Karpas-422 (cell line): ENCODE measurements at regions not wholly inside any gene's neighbourhood (a gene's known extent, or its start where the extent isn't known, plus 50 kb on each side); places are given as distances from the start of the nearest gene placed in this dataset.
"Not testable (repeated sequence)": the region's sequence is repeated elsewhere in the genome, so short reads cannot be mapped to it uniquely, and the experiment has no call there.

Experiments used
- DNase-seq: peaks from one replicate; pipeline ENCODE4 v3.0.0-alpha.2; 2015
- H2AFZ ChIP-seq: fragments of 200-600 bp; sonication (generic); 2 replicates; pipeline ENCODE4 v1.6.1; 2014; ENCODE audit warnings: antibody characterized with exemption, low read length, mixed read lengths
- H3K27ac ChIP-seq: fragments of 200-600 bp; sonication (generic); 2 replicates; pipeline ENCODE4 v1.5.1; 2014; ENCODE audit warnings: mild to moderate bottlenecking, low read length, moderate library complexity
- H3K27me3 ChIP-seq: fragments of 200-600 bp; sonication (generic); 2 replicates; pipeline ENCODE4 v1.6.1; 2014; ENCODE audit warnings: low read length, mixed read lengths
- H3K36me3 ChIP-seq: fragments of 200-600 bp; sonication (generic); 2 replicates; pipeline ENCODE4 v1.6.1; 2014; ENCODE audit warnings: low read length, mixed read lengths; ENCODE audit not compliant: insufficient read depth
- H3K4me1 ChIP-seq: fragments of 200-600 bp; sonication (generic); 2 replicates; pipeline ENCODE4 v1.6.1; 2014; ENCODE audit warnings: mild to moderate bottlenecking, low read length, mixed read lengths
- H3K4me2 ChIP-seq: fragments of 200-600 bp; sonication (generic); 2 replicates; pipeline ENCODE4 v1.6.1; 2014; ENCODE audit warnings: low read length, low read depth, mild to moderate bottlenecking; ENCODE audit not compliant: poor library complexity, severe bottlenecking
- H3K4me3 ChIP-seq: fragments of 200-600 bp; sonication (generic); 2 replicates; pipeline ENCODE4 v1.5.1; 2014; ENCODE audit warnings: mild to moderate bottlenecking, antibody characterized with exemption, low read length, mixed read lengths
- H3K79me2 ChIP-seq: fragments of 200-600 bp; sonication (generic); 2 replicates; pipeline ENCODE4 v1.6.1; 2014; ENCODE audit warnings: mild to moderate bottlenecking, low read length, mixed read lengths
- H3K9ac ChIP-seq: fragments of 200-600 bp; sonication (generic); 2 replicates; pipeline ENCODE4 v1.6.0; 2014; ENCODE audit warnings: low read length
- H3K9me2 ChIP-seq: fragments of 200-600 bp; sonication (generic), shearing (Covaris generic); replicated peaks from 2 replicates; pipeline ENCODE4 v1.6.0; 2014; ENCODE audit warnings: mild to moderate bottlenecking, low read length, moderate library complexity; ENCODE audit not compliant: insufficient read depth
- H3K9me3 ChIP-seq: fragments of 300-700, 200-600 bp; sonication (generic); 2 replicates; pipeline ENCODE4 v1.6.1; 2014; ENCODE audit warnings: low read length, mixed read lengths
- H4K20me1 ChIP-seq: fragments of 200-600 bp; sonication (generic); 2 replicates; pipeline ENCODE4 v1.6.1; 2014; ENCODE audit warnings: mild to moderate bottlenecking, antibody characterized with exemption, low read length, low read depth; ENCODE audit not compliant: insufficient read depth

- Histone ChIP-seq H3K27me3 (no peaks in the 10 kb centered on the region), H3K4me3 (no peak overlapping the region), H3K4me1 (no peaks in the 10 kb centered on the region), H2AFZ (no peak overlapping the region), H3K4me2 (no peak overlapping the region), H3K36me3 (no peaks in the 10 kb centered on the region), H3K9me3 (peaks cover 60% of the 10 kb centered on the region), H3K9ac (no peak overlapping the region), H4K20me1 (no peaks in the 10 kb centered on the region), H3K79me2 (no peaks in the 10 kb centered on the region), H3K9me2 (no peaks in the 10 kb centered on the region), H3K27ac (no peak overlapping the region)
- no peak for DNase-seq
These were observed 138.5 kb upstream of the NETO1 start for GRCh38 chr18:73006331-73006730.

GRCh38 chr18:73004260-73004659 is 136.5 kb upstream of the NETO1 start:
- H2AFZ ChIP-seq, result no peak overlapping the region
- peaks cover 52% of the 10 kb centered on the region for H3K9me3 ChIP-seq
- H4K20me1 ChIP-seq, result no peaks in the 10 kb centered on the region
- H3K27me3 ChIP-seq, result no peaks in the 10 kb centered on the region
- H3K27ac ChIP-seq, result no peak overlapping the region
- H3K4me3 ChIP-seq, result no peak overlapping the region
- no peak overlapping the region for H3K9ac ChIP-seq
- H3K4me2 ChIP-seq, result no peak overlapping the region
- DNase-seq, result no peak
- H3K4me1 ChIP-seq, result no peaks in the 10 kb centered on the region
- no peaks in the 10 kb centered on the region for H3K36me3 ChIP-seq
- H3K9me2 ChIP-seq, result no peaks in the 10 kb centered on the region
- H3K79me2 ChIP-seq, result no peaks in the 10 kb centered on the region

GRCh38 chr18:72999971-73000607 is 132.3 kb upstream of the NETO1 start:
- DNase-seq, result no peak
- no peak overlapping the region for H3K9ac ChIP-seq
- H3K4me1 ChIP-seq, result no peaks in the 10 kb centered on the region
- no peak overlapping the region for H3K4me2 ChIP-seq
- no peaks in the 10 kb centered on the region for H4K20me1 ChIP-seq
- peaks cover 52% of the 10 kb centered on the region for H3K9me3 ChIP-seq
- no peak overlapping the region for H3K4me3 ChIP-seq
- H3K36me3 ChIP-seq, result no peaks in the 10 kb centered on the region
- H2AFZ ChIP-seq, result no peak overlapping the region
- H3K9me2 ChIP-seq, result no peaks in the 10 kb centered on the region
- H3K27me3 ChIP-seq, result no peaks in the 10 kb centered on the region
- no peaks in the 10 kb centered on the region for H3K79me2 ChIP-seq
- no peak overlapping the region for H3K27ac ChIP-seq

GRCh38 chr18:72995558-72995957 is 127.8 kb upstream of the NETO1 start:
- Histone ChIP-seq H3K4me3 (no peak overlapping the region), H3K9me2 (no peaks in the 10 kb centered on the region), H4K20me1 (no peaks in the 10 kb centered on the region), H3K27me3 (no peaks in the 10 kb centered on the region), H3K79me2 (no peaks in the 10 kb centered on the region), H2AFZ (no peak overlapping the region), H3K36me3 (no peaks in the 10 kb centered on the region), H3K9me3 (peaks cover 47% of the 10 kb centered on the region), H3K4me1 (no peaks in the 10 kb centered on the region), H3K4me2 (no peak overlapping the region), H3K27ac (no peak overlapping the region), H3K9ac (no peak overlapping the region)
- no peak for DNase-seq

- Histone ChIP-seq H3K36me3 (no peaks in the 10 kb centered on the region), H4K20me1 (no peaks in the 10 kb centered on the region), H3K27ac (no peak overlapping the region), H3K4me3 (no peak overlapping the region), H3K27me3 (no peaks in the 10 kb centered on the region), H3K4me1 (no peaks in the 10 kb centered on the region), H3K9me3 (peaks cover 48% of the 10 kb centered on the region), H3K9me2 (no peaks in the 10 kb centered on the region), H3K9ac (no peak overlapping the region), H3K79me2 (no peaks in the 10 kb centered on the region), H3K4me2 (no peak overlapping the region), H2AFZ (no peak overlapping the region)
- no peak for DNase-seq
These were observed 125.5 kb upstream of the NETO1 start for GRCh38 chr18:72993250-72993649.

- H3K9me3 ChIP-seq, result peaks cover 44% of the 10 kb centered on the region
- no peaks in the 10 kb centered on the region for H3K27me3 ChIP-seq
- no peak overlapping the region for H3K27ac ChIP-seq
- H3K9me2 ChIP-seq, result no peaks in the 10 kb centered on the region
- H3K4me1 ChIP-seq, result no peaks in the 10 kb centered on the region
- H3K4me2 ChIP-seq, result no peak overlapping the region
- H2AFZ ChIP-seq, result no peak overlapping the region
- H4K20me1 ChIP-seq, result no peaks in the 10 kb centered on the region
- H3K4me3 ChIP-seq, result no peak overlapping the region
- no peaks in the 10 kb centered on the region for H3K79me2 ChIP-seq
- no peak for DNase-seq
- H3K36me3 ChIP-seq, result no peaks in the 10 kb centered on the region
- H3K9ac ChIP-seq, result no peak overlapping the region
These were observed 123.6 kb upstream of the NETO1 start for GRCh38 chr18:72991379-72991778.

GRCh38 chr18:72987570-72987969 is 119.8 kb upstream of the NETO1 start:
- not testable (repeated sequence) for H4K20me1 ChIP-seq, H3K79me2 ChIP-seq, H3K4me3 ChIP-seq, H3K9ac ChIP-seq, H3K4me1 ChIP-seq, H3K27ac ChIP-seq, H3K4me2 ChIP-seq, H2AFZ ChIP-seq, H3K9me2 ChIP-seq, DNase-seq, H3K36me3 ChIP-seq, H3K27me3 ChIP-seq
- H3K9me3 ChIP-seq, result peaks cover 45% of the 10 kb centered on the region

- H3K9ac ChIP-seq, result no peak overlapping the region
- no peaks in the 10 kb centered on the region for H4K20me1 ChIP-seq
- no peaks in the 10 kb centered on the region for H3K9me2 ChIP-seq
- H3K4me3 ChIP-seq, result no peak overlapping the region
- no peak overlapping the region for H3K27ac ChIP-seq
- DNase-seq, result no peak
- H3K4me2 ChIP-seq, result no peak overlapping the region
- H2AFZ ChIP-seq, result no peak overlapping the region
- no peaks in the 10 kb centered on the region for H3K4me1 ChIP-seq
- peaks cover 46% of the 10 kb centered on the region for H3K9me3 ChIP-seq
- no peaks in the 10 kb centered on the region for H3K36me3 ChIP-seq
- no peaks in the 10 kb centered on the region for H3K27me3 ChIP-seq
- no peaks in the 10 kb centered on the region for H3K79me2 ChIP-seq
These were observed 118.3 kb upstream of the NETO1 start for GRCh38 chr18:72986103-72986502.

GRCh38 chr18:72985686-72986085 is 117.9 kb upstream of the NETO1 start:
- Histone ChIP-seq H3K9me2 (no peaks in the 10 kb centered on the region), H2AFZ (no peak overlapping the region), H3K9me3 (peaks cover 44% of the 10 kb centered on the region), H3K27me3 (no peaks in the 10 kb centered on the region), H3K27ac (no peak overlapping the region), H3K4me3 (no peak overlapping the region), H4K20me1 (no peaks in the 10 kb centered on the region), H3K36me3 (no peaks in the 10 kb centered on the region), H3K9ac (no peak overlapping the region), H3K4me1 (no peaks in the 10 kb centered on the region), H3K79me2 (no peaks in the 10 kb centered on the region), H3K4me2 (no peak overlapping the region)
- DNase-seq, result no peak
